Kidney epithelial cell (primary cell): ENCODE measurements at regions not wholly inside any gene's neighbourhood (a gene's known extent, or its start where the extent isn't known, plus 50 kb on each side); places are given as distances from the start of the nearest gene placed in this dataset.

Source experiments
- DNase-seq: peaks from one replicate; pipeline ENCODE4 v3.0.0-alpha.2; 2010; ENCODE audit warnings: low read depth
- H3K27me3 ChIP-seq: 2 replicates; pipeline ENCODE4 v1.6.0; 2011; ENCODE audit warnings: low read length; ENCODE audit not compliant: control insufficient read depth, insufficient read depth
- H3K36me3 ChIP-seq: 2 replicates; pipeline ENCODE4 v1.5.1; 2011; ENCODE audit warnings: low read length; ENCODE audit not compliant: control insufficient read depth, insufficient read depth
- H3K4me3 ChIP-seq: 2 replicates; pipeline ENCODE4 v1.5.1; 2011; ENCODE audit warnings: low read depth, mild to moderate bottlenecking, control low read depth, low read length
- CTCF ChIP-seq: IDR thresholded peaks from 2 replicates; pipeline ENCODE4 v1.5.1; 2011; ENCODE audit warnings: mild to moderate bottlenecking, moderate library complexity, low read length, control low read depth, inconsistent platforms; ENCODE audit not compliant: insufficient read depth, poor library complexity, severe bottlenecking

GRCh38 chr18:2480536-2480935, 90.8 kb downstream of the METTL4 start:
- Histone ChIP-seq H3K4me3 (no peak overlapping the region), H3K36me3 (no peaks in the 10 kb centered on the region), H3K27me3 (no peaks in the 10 kb centered on the region)
- DNase-seq = no peak
- no peak for TF ChIP-seq CTCF

- Histone ChIP-seq H3K4me3 (no peak overlapping the region), H3K36me3 (no peaks in the 10 kb centered on the region), H3K27me3 (no peaks in the 10 kb centered on the region)
- TF ChIP-seq CTCF = no peak
- DNase-seq = no peak
These were observed 88.4 kb downstream of the METTL4 start for GRCh38 chr18:2482706-2483475.

GRCh38 chr18:2485983-2486382, 85.3 kb downstream of the METTL4 start:
- Histone ChIP-seq H3K36me3 (no peaks in the 10 kb centered on the region), H3K4me3 (no peak overlapping the region), H3K27me3 (no peaks in the 10 kb centered on the region)
- DNase-seq = no peak
- TF ChIP-seq CTCF = no peak

GRCh38 chr18:2486426-2486825, 84.9 kb downstream of the METTL4 start:
- H3K27me3 ChIP-seq = no peaks in the 10 kb centered on the region
- TF ChIP-seq CTCF = no peak
- no peak for DNase-seq
- no peak overlapping the region for H3K4me3 ChIP-seq
- H3K36me3 ChIP-seq = no peaks in the 10 kb centered on the region
